Stimulated activated CD8-positive, alpha-beta memory T cell treated with anti-CD3 and anti-CD28 coated beads, Interleukin-12 subunit alpha, Interleukin-12 subunit beta, amount 100 ng/mL, for 24 hours (primary cell): ENCODE measurements at regions not wholly inside any gene's neighbourhood (a gene's known extent, or its start where the extent isn't known, plus 50 kb on each side); places are given as distances from the start of the nearest gene placed in this dataset.

ENCODE experiments used
- DNase-seq: peaks from one replicate; pipeline ENCODE4 v3.0.0-alpha.2; 2020; ENCODE audit errors: extremely low read depth

DNA sequence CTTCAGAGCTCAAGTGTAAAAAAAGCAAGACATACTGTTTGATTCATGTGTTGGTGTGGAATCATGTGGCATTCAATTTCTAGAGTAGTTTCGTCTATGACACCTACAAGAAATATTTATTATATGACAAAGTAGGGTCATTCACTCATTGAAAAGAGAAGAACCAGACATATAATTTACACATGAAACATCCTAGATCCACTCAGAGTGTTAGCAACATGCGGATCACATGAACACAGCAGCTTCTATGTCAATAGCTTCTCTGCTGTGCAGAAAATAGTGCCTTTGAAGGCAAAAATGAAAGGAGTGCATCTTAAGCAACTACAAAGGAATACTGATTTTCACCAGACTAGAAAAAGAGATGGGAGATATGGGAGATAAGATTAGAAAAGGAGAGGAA lies 569.8 kb downstream of the RPS29 start:
- no peak for DNase-seq

DNA sequence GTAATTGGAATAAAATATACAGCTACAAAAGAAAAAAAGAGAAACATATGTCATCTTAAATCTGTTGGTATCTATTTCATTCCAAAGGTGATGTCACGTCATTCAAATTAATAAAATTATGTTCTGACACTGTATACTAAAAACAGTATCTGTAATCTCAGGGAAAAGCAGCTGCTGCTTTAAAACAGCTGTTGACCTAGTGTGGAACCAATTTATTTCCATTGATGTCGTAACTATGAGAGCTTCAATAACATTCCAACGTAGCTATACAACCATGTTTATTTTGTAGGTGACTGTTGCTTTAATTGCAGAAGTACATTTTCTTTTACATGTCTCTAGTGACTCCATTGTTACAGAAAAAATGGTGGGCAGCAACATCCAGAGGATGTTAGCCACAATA lies 571.7 kb downstream of the RPS29 start:
- DNase-seq, result no peak

DNA sequence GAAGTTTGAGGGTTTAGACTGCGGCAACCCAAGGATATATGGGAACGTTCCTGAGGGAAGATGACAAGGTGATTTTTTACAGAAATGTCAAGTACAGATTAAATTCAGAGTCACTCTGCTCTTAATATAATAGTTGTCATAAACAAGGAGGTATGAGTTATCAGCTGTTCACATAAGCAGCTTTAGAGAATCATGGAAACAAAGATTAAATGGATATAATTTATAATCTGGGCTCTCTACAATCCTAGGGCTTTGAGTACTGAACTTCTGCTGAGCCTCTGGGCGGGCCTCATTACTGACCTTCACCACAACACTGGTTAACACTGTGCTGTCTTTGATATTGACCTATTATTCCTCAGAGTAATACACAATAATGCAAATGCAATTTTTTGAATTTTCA lies 577.8 kb downstream of the RPS29 start:
- DNase-seq, result no peak

DNA sequence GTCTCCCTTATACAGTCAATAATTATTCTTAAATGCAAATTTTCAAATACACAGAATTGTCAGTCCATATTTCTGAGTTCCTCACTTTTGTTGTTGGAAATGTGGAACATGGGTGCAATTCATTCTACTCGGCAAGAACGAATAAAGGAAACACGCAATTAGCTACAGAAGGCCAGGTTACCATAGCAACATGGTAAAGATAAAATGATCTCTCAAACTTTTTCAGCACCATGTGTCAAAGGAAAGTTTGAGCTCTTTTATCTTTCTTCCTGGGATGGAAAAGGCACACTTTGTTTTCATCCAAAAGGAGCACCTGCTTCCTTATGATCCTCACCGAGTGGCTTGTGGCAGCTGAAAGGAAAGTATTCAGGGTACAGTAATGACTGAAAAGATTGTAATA lies 595.0 kb downstream of the RPS29 start:
- DNase-seq, result no peak

DNA sequence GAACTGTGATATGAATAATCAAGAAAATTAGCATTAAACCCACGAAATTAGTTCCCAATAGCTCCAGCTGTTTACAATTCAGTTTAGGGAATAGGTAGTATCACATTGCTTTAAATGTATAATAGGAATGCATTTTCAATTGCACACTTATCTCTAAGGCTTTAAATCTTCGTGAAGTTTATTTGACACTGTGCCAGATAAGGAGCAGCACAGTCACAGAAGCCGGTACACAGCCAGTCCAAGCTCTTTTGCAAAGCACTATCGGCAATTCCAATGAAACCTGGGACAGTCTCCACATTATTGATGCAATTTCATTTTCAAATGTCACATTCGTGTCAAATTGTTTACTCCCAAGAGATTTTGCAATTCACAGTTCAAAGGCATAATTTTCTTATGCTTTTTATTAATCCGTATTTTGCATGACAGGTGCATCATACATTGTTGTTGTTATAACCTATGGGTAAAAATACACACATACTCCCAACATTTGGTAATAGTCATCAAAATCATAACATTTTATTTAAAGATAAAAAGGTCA lies 602.8 kb downstream of the RPS29 start:
- DNase-seq, result no peak

DNA sequence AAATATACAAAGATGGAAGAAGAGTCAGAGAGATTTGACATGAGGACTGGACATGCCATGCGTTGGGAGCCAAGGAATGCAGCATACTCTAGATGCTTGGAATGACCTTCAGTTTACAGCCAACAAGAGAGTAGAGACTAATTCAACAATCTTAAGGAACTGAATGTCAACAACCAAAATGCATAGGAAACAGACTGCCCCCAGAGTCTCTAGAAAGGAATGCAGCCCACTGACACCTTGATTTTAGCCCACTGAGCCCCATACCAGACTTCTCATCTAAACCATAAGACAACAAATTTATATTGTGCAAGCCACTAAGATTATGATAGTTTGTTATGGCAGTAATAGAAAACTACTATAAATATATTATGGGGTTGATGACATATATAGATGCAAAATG lies 611.2 kb downstream of the RPS29 start:
- DNase-seq, result no peak

DNA sequence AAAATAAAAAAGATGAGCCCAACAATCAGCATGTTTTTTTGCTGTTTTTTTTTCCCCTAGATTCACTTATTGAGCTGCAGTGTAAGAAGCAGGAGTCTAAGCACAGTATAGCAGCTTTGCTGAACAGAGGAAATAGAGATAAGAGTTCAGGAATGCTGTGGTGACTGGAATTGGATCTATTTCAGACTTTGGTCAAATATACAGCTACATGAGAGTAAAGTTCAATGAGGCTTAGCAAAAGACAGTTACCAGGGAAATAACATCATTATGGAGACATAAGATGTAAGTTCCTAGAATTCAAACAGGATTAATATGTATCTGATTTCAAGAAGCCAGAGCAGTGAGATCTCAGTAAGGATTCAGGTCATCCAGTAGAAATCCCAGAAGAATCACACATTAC lies 613.0 kb downstream of the RPS29 start:
- DNase-seq, result no peak

DNA sequence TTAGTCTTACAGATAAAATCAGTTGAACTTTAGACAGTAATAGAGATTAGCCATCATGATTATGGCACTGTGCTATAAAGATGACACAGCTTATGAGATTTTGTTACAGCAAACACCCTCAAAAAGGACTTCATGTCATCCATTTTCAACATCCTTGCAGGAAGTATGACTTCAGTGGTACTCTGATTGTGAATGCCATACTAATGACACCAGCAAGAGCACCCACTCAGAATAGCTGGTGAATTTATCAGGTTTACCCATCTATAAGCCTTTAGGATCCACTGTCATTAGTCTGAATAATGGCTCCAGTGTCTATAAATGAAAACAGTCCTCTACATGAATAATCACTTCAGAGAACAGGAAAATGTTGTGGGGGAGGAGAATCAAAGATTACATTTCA lies 615.2 kb downstream of the RPS29 start:
- no peak for DNase-seq

DNA sequence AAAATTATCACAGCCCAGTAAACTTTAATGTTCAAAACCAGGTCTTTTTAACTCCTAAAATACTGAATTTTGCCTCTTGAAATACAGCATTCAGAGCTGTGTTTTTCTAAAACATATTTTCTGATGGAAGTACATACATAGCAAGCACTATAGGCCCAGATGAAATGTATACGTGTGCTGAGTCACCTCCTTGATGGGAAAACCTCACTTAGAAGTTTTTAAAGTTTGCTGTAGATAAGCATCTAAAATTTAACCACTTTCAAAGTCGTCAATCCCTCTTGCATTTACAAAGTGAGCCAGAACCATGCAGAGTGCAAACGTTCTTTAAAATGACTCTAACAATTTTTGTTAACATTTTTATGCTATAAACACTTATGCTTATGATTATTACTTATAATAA lies 618.8 kb downstream of the RPS29 start:
- no peak for DNase-seq

DNA sequence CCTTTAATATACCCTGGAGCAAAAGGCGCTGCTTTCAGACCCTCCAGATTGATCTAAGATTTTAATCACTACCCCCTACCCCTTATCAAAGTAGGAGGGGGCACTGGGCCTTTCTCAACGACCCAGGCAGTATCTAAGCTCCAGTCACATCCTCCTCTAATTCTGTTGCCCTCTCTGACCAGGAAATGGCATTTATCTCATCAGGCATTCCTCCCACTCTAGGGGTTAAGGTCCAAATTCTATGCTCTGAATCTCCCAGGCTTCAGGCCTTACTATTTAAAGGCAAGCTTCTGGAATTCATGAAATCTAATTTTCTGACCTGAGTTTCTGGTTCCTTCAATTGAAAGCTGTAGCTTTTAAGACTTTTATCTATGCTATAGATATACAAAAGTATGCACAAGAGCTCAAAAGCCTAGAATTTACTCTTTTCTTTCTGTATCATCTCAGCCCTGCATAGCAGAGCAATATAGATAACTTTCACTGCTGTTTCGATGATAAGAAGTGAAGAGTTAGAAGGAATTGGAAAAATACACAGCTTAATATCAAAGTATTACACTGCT lies 622.9 kb downstream of the RPS29 start:
- no peak for DNase-seq

DNA sequence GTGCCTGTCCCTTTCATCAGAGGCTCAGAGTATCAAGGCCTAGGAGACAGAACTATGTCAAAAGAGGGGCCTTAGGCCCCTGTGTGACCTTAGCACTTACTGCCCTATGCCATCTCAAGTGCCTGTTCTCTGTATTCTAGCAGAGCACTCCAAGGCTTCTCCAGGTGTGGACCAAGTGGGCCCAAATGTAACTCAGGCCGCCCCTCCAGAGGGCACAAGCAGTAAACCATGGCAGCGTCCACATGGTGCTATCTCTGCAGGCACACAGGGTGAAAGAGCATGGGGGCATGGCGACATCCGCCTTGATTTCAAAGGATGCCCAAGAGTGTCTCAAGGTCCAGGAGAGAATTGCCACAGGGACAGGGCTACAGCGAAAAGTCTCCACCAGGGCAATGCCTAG lies 628.7 kb downstream of the RPS29 start:
- no peak for DNase-seq

DNA sequence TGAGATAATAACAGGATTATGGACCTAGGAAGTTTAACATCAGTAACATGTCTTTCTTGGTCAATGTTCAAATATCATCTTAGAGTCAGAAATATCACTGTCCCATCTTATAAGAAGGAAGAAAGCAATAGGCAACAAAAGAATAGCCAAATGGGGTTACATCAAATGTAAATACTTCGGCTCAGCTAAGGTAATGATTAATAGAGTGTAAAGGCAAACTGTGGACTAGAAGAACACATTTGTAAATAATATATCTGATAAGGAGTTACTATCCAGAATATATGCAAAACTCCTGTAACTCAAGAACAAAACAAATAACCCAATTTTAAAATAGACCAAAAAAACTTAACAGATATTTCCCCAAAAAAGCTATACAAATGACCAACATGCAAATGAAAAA lies 630.3 kb downstream of the RPS29 start:
- DNase-seq, result no peak

DNA sequence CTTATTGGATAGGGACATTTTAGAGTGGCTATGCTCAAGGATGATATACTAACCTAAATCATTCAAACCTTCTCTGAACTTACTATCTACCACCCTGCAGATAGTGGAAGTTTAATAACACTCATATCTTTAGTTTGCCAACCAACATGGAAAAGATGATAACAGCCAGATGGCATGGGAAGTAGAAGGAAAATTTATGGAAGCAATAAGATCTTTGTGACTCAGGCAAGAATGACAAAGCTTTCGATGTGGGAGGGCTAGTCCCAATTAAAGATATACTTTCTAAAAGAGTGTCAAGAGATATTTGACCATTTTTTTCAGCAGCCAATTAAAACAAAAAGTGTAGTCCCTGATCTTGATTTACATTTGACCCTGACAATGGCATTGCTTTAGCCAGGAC lies 631.7 kb downstream of the RPS29 start:
- no peak for DNase-seq

DNA sequence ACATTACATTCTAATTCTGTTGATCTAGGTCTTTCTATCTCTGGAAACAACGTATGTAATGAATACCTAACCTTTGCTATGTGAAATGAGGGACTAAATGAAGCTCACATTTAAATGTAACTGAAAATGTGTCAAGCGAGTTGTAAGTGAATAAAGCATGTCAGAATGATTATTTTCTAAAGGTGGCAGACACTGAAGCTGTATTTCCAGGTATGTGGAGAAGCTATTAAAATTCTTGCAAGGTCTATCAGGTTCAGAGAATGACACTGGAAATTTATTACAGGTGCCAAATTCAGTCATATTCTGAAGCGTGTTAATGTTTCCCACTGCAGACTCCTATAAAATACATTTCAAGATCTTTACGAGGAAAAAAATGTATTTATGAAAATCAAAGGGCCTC lies 641.4 kb downstream of the RPS29 start:
- no peak for DNase-seq

DNA sequence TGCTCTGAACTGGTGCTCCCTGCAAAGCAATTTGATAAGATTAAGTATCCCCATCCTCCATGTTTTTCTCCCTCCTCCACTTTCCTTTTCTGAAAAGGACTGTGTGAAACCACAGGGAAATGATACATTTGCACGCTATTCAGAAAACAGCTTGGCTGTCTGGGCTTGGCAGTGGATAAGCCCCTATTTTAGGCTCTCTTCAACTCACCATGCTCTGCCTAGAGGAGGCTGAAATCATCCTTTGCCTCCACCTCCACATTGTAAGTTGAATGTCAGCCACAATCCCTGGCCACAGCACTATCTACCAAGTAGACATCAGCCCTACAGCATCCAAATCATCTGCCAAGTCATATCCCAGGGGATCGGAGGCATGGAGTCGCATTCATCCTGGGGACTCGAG lies 642.3 kb downstream of the RPS29 start:
- DNase-seq, result no peak

DNA sequence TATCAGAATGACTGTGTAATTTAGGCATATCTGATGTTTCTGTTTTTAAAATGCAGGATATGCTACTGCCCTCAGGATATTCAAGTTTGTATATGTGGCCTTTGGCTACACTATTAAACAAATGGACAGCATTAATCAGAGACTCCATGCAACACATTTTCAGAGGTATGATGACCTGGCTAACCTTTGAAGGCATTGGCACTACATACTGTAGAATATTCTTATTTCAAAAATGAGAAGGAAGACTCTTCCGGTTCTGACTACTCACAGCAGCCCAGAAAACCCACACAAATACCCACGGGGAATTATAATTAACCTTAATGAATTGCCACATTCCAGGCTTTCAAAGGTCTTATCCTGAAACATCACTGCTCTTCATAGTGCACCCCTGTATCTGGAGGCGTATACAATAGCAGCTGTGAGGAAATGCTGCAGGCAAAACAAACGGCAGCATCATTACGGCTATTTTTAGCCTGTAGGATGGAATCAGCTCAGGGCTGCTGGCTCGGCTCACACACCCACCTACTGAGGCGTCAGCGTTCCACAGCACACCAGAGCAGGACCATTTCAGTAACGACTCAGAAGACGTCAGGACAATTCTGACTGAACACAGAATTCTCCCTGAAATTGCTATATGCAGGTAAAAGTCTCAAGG lies 648.5 kb downstream of the RPS29 start:
- DNase-seq, result no peak

DNA sequence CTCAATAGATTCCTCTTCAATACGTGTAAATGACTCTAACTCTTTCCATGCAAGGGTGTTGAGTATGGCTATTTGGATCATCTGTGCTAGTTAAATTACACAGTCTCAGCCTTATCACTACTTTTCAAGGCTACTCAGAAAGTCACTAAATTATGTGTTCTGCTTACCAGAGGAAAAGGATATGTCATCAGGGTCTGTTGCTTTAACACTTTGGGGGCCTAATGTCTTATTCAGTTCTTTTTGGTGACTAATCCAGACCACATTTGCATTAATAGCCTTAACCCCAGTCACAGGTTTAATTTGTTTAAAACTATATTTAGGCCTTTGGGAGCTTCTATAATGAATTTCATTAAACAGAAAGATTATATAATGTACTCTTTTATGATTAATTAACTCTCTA lies 649.3 kb downstream of the RPS29 start:
- no peak for DNase-seq

DNA sequence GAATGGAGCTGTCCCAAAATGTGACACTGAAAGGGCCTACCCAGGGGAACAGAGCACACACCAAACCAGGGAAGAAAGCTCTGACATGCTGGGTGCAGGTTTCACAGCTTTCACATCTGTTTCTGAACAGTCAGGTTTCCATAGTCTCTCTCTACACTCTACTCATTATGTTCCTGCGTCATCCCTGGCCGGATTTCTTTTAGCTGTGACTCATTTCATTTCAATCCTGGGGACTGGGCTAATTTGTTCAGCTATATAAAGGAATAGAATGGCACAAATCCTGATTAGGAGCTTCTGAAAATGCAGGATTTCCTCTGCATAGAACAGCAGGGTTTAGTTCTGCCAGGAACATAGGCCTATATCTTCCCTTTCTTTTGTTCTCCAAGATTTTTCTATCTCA lies 649.8 kb downstream of the RPS29 start:
- DNase-seq, result no peak

DNA sequence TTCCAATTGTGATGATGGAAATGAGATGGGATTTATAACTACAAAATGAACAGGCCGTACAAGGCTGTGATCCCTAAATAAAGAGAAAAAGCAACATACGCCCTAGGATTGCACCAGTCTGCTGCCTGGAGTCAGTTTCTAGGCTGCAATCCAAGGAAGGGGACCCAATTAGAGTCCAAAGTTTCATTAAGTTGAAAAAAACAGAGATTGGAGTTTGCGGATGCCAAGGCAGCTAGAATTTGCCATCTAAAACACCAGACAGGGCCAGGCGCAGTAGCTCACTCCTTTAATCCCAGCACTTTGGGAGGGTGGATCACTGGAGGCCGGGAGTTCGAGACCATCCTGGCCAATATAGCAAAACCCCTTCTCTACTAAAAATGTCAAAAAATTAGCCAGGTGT lies 661.0 kb downstream of the RPS29 start:
- DNase-seq, result no peak

DNA sequence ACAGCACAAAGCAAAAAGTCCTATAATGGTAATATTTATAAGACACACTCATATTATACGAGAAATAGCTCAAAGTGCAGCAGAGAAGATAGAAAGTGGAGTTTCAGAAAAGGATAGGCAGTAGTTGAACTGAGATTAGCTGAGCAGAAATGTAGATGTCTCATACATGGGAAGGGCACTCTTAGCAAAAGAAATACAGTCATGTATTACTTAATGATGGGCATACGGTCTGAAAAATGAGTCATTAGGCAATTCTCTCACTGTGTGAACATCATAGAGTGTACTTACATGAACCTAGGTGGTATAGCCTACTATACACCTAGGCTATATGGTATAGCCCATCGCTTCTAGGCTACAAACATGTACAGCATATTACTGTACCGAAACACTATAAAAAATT lies 671.3 kb downstream of the RPS29 start:
- DNase-seq, result no peak

DNA sequence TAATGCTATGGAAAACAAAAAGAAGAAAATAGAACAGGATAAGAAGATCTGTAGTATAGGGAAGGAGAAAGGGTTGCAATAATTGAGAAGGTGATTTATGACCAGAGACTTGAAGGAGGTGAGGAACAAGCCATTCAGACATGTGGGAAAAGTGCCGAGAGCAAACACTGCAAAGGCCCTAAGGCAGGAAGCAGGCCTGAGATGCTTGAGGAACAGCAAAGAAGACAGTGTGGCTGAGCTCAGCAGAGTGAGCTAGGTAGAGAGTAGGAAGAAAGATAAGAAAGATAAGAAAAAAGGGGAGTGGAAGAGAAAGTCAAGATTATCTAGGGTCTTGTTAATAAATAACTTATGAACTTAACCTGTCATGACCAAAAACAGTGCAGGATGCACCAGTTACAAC lies 671.8 kb downstream of the RPS29 start:
- DNase-seq, result no peak

DNA sequence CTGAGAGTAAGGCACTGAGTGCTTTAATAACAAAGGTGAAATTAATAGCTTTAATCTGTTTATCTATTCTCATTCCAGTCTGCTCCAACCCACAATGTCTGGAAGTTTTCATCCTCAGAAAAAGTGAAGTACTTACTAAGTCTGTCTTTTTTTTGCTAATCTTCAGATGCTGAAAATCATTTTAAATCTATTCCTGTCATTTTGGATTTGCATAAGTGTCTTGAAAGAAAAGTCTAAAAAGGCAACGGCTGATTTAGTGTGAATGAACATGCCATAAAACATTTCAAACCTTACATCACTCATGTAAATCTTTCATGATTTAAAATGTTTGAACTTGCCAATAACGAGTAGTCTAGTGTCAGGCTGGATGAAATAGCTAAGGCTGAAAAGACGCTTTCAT lies 685.6 kb downstream of the RPS29 start:
- DNase-seq, result no peak

DNA sequence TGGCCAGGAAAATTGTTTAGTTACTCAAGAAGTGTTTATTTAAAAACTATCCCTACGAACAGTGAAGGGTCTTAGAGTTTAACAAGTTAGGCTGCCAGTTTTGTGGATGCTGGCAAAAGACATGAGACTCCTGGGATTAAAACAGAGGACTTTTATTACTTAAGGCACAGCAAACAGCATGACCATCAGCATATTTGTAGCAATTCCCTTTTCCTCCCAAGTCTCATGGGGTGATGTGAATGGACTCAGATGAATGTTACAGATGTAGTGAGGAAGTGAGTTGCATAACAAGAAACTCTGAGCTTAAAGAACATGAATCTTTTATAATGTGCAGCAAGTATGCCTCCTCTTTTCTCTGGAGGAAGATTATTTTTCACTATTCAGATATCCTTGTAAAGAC lies 695.8 kb downstream of the RPS29 start:
- no peak for DNase-seq

DNA sequence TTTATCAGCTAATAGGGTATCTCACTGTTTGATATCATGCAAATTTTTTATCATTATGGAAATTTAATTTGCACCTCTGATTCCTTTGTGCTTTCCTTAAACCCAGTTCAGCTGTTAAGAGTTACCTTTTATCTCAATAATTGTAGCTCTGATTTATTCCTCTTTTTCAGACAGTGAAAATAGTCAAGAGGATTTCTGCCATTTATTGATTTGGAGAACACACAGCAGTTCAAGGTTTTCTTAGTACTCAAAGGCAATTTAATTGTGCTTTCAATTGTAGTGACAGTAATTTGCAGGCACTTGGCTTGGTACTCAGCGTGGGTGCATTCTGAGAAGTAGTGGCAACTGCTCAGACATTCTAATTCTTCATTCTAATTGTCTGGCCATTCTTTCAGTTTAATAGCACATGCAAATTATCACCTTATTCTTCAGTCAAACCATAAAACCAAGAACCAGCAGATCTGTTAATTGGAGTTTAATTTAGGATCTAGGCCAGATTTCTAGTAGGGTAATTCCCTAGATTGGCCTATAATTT lies 709.3 kb downstream of the RPS29 start:
- no peak for DNase-seq
